Testis (tissue), 2 donors: ENCODE measurements at regions not wholly inside any gene's neighbourhood (a gene's known extent, or its start where the extent isn't known, plus 50 kb on each side); places are given as distances from the start of the nearest gene placed in this dataset.

ENCODE experiments used
- DNase-seq: peaks from one replicate; pipeline ENCODE4 v3.0.0-alpha.2; 2019
- H3K27ac ChIP-seq, 2 donors: fragments of 200-600 bp; sonication (generic); one replicate each; pipeline ENCODE4 v1.5.1; 2019
- H3K27me3 ChIP-seq: fragments of 200-600 bp; sonication (generic); one replicate; pipeline ENCODE4 v1.5.1; 2019
- H3K36me3 ChIP-seq: fragments of 200-600 bp; sonication (generic); one replicate; pipeline ENCODE4 v1.5.1; 2017; ENCODE audit warnings: low read depth; ENCODE audit errors: missing control alignments
- H3K4me1 ChIP-seq: fragments of 200-600 bp; sonication (generic); one replicate; pipeline ENCODE4 v1.5.1; 2019
- H3K4me3 ChIP-seq, 2 donors: fragments of 200-600 bp; sonication (generic); one replicate each; pipeline ENCODE4 v1.5.1; 2017 to 2019
- H3K9me3 ChIP-seq: fragments of 200-600 bp; sonication (generic); one replicate; pipeline ENCODE4 v1.5.1; 2017
- POLR2A ChIP-seq: fragments of 450-650 bp; IDR thresholded peaks from one replicate; pipeline ENCODE4 v1.6.1; 2017; ENCODE audit warnings: antibody characterized with exemption, mild to moderate bottlenecking, moderate library complexity
- WGBS, 2 donors: methylation state at CpG; one replicate each; pipeline ENCODE4 v1.1.5; 2018; 5-methylcytosine and 5-hydroxymethylcytosine counted together
- intact Hi-C: fragments of 100-400 bp; cut with DNase I; formaldehyde crosslinking; loops from one replicate; pipeline ENCODE4 v1.15.1; 2023; ENCODE audit warnings: low total_unique reads
- TF ChIP-seq, protein P1 (sequence below), 3 experiments: fragments of 450-650 bp in 2 of 3; fragments of 200-600 bp in 1 of 3; sonication (generic) in 1 of 3; IDR thresholded peaks; one replicate each; pipeline ENCODE4 v1.5.1; 2016 to 2019; ENCODE audit warnings: antibody characterized with exemption in 3 of 3, mild to moderate bottlenecking in 2 of 3, moderate library complexity in 1 of 3

DNA sequence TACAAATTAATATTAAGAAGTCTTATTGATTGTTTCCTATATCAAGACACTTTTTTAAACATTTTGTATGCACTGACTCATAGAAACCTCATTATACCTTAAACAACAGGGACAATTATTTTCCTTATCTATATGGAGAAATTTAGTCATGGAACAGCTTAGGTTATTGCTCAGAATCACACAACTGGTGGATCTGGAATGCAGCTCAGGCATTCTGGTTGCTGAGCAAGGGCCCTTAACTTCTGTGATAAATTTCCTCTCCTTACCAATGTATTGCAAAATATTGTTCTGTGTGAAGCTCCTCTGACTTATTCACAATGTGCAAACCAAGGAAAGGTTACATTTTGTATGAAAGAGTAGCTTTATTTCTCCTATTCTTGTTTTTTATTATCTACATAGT, 817.8 kb downstream of the LRFN5 start:
- H3K36me3 ChIP-seq, result no peaks in the 10 kb centered on the region
- H3K4me3 ChIP-seq, result no peak overlapping the region
- TF ChIP-seq, protein P1, sequence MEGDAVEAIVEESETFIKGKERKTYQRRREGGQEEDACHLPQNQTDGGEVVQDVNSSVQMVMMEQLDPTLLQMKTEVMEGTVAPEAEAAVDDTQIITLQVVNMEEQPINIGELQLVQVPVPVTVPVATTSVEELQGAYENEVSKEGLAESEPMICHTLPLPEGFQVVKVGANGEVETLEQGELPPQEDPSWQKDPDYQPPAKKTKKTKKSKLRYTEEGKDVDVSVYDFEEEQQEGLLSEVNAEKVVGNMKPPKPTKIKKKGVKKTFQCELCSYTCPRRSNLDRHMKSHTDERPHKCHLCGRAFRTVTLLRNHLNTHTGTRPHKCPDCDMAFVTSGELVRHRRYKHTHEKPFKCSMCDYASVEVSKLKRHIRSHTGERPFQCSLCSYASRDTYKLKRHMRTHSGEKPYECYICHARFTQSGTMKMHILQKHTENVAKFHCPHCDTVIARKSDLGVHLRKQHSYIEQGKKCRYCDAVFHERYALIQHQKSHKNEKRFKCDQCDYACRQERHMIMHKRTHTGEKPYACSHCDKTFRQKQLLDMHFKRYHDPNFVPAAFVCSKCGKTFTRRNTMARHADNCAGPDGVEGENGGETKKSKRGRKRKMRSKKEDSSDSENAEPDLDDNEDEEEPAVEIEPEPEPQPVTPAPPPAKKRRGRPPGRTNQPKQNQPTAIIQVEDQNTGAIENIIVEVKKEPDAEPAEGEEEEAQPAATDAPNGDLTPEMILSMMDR (IDR thresholded peaks at IDR 0.05), result no peak
- no peak for TF ChIP-seq POLR2A
- no peaks in the 10 kb centered on the region for H3K9me3 ChIP-seq
- H3K4me1 ChIP-seq, result no peaks in the 10 kb centered on the region
- H3K27me3 ChIP-seq, result no peaks in the 10 kb centered on the region
- no peak overlapping the region for H3K27ac ChIP-seq
- no peak for DNase-seq
- intact Hi-C loops, result no loop called here

- Histone ChIP-seq H3K4me1 (no peaks in the 10 kb centered on the region), H3K27ac (no peak overlapping the region), H3K27me3 (no peaks in the 10 kb centered on the region), H3K4me3 (no peak overlapping the region), H3K36me3 (no peaks in the 10 kb centered on the region), H3K9me3 (no peaks in the 10 kb centered on the region)
- no peak for DNase-seq
- WGBS, 2 donors, result 81 to 92% methylated on average over 3 to 4 of the region's 4 CpGs
- TF ChIP-seq POLR2A, result no peak
- TF ChIP-seq, protein P1 (IDR thresholded peaks at IDR 0.05), result no peak
- intact Hi-C loops, result no loop called here
These were observed 814.9 kb downstream of the LRFN5 start for GRCh38 chr14:42421377-42422078.

- Histone ChIP-seq H3K4me3 (no peak overlapping the region), H3K9me3 (no peaks in the 10 kb centered on the region), H3K27ac (no peak overlapping the region), H3K4me1 (no peaks in the 10 kb centered on the region), H3K27me3 (no peaks in the 10 kb centered on the region), H3K36me3 (no peaks in the 10 kb centered on the region)
- intact Hi-C loops, result no loop called here
- no peak for TF ChIP-seq POLR2A
- TF ChIP-seq, protein P1 (IDR thresholded peaks at IDR 0.05), result no peak
- DNase-seq, result no peak
- 87 to 93% methylated on average over 1 of the region's 1 CpG for WGBS, 2 donors
These were observed 813.4 kb downstream of the LRFN5 start for GRCh38 chr14:42420071-42420470.

DNA sequence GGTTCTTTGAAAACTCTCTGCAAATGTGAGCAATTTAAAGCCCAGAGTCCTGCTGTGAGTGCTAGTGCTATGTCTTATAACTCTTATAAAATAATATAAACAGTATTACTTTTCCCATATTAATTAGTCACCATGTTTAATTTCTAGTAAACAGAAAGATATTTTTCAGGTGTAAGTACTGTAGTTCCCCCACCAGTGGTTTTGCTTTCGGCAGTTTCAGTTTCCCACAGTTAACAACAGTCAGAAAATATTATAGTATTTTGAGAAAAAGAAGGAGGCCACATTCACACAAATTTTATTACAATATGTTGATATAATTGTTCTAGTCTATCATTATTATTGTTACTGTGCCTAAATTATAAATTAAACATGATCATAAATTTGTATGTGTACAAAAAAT, 800.5 kb downstream of the LRFN5 start:
- no peak for DNase-seq
- H3K27me3 ChIP-seq, result no peaks in the 10 kb centered on the region
- H3K27ac ChIP-seq, result no peak overlapping the region
- H3K4me1 ChIP-seq, result no peaks in the 10 kb centered on the region
- no peaks in the 10 kb centered on the region for H3K9me3 ChIP-seq
- no peak for TF ChIP-seq POLR2A
- TF ChIP-seq, protein P1 (IDR thresholded peaks at IDR 0.05), result no peak
- intact Hi-C loops, result no loop called here
- H3K4me3 ChIP-seq, result no peak overlapping the region
- H3K36me3 ChIP-seq, result no peaks in the 10 kb centered on the region
- WGBS, 2 donors, result 84 to 97% methylated on average over 1 of the region's 1 CpG

DNA sequence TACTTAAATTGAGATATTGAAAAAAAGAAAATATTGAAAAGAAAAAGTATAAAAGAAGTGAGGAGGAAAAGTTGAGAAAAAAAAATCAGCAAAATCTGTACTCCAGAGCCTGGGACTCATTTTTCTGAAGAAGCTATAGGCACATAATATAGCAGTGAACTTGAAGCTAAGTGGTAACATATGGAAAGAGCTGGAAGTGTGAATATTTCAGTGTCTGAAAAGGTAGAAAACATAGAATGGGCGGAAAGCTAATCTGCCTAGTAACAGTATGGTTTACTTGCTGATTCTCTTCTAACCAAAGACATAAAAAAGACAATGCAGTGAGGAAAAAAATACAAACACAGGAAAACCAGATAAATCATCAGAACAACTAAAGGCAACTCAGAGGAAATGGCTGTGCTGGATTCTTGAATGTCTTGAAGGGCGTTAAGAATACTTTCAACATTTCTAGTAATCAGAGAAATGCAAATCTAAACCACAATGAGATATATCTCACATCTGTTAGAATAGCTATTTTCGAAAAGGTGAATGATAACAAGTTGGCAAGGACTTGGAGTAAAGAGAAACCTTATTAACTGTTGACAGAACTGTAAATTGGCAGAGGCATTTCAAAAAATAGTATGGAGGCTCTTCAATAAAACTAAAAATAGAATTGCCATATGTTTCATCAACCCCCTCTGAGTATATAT, 784.6 kb downstream of the LRFN5 start:
- TF ChIP-seq, protein P1 (IDR thresholded peaks at IDR 0.05), result no peak
- no peak for TF ChIP-seq POLR2A
- WGBS, 2 donors, result 68% methylated on average over 3 of the region's 3 CpGs
- Histone ChIP-seq H3K4me3 (no peak overlapping the region), H3K4me1 (no peaks in the 10 kb centered on the region), H3K27ac (no peak overlapping the region), H3K36me3 (no peaks in the 10 kb centered on the region), H3K27me3 (no peaks in the 10 kb centered on the region), H3K9me3 (no peaks in the 10 kb centered on the region)
- no peak for DNase-seq
- intact Hi-C loops, result no loop called here
